Epidermal melanocyte (primary cell): ENCODE measurements at regions not wholly inside any gene's neighbourhood (a gene's known extent, or its start where the extent isn't known, plus 50 kb on each side); places are given as distances from the start of the nearest gene placed in this dataset.

Experiments used
- DNase-seq: peaks from one replicate; pipeline ENCODE4 v3.0.0; 2011; ENCODE audit warnings: low spot score; ENCODE audit not compliant: insufficient read length

DNA sequence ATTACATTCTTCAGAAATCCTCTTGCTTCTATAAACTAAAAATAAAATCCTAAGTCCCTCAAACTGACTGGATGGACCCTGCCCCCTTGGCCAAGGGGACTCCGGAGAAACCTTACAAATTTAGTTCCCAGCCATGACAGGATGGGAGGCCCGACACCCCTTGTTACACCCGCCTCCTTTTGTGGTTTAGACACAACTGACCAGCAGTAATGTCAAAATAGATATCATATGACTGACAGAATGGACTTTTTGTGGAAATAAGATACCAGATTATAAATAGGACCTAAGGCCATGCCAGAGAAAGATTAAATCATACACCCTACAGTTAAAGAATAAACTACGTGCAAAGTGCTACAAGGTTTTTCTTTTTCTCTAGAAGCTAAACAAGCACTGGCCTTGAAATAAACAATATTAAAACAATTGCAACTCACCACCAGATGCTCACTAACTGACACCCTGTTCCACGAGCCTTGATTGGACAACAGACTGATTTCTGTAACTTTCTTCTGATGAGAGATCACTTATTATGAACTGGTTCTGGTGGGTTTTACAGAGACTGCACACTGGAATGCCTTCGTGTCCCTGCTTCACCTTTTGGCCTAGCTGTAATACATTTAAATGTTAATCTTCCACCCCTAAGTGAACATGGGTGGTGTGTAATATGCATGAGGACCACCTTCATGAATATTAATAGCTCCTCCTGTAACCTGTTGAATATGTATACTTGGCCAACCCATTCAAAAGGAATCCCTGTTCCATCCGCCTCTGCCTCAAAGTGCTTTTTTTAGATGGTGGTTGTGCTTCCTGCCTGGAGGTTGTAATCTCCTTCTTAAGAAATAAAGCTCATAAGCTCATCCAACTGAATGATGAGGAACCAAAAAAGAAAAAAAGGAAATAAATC, 99.6 kb downstream of the ODF2L start:
- no peak for DNase-seq

DNA sequence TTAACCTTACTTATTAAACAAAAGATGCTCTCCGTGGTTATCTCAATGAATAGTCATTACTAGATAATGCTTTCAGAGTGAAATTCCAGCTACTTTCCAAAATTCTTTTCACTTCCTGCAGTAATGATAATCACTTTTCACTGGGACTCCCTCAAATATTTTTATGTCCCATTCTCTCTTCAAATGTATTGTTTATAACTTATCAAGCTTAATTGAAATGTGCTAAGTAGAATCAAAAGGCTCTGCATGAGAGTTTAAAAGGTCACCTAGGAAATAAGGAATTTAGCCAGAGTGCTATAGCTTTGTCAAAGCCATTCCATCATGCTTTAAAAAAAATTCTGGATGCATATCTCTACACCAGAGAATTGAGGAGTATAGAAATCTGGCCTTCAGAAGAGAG, 106.4 kb downstream of the ODF2L start:
- DNase-seq, result no peak

DNA sequence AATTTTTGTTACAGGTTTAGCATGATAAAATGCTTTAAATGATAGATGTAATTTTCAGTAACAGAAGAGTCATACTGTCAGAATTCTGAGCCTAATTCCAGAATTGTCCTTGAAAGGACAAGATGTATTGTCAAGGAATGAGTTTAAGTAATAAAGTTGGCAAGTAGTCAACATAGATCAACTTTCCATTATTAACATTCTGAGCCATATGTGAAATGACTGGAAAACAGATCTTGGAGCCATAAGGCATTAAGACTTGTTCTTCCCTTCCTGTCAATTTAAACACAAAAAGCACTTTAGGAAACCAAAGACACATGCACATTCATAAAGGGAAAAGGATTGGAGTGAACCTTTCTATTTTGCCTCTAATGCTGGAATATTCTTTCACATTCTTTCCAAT, 107.0 kb downstream of the ODF2L start:
- DNase-seq, result no peak

DNA sequence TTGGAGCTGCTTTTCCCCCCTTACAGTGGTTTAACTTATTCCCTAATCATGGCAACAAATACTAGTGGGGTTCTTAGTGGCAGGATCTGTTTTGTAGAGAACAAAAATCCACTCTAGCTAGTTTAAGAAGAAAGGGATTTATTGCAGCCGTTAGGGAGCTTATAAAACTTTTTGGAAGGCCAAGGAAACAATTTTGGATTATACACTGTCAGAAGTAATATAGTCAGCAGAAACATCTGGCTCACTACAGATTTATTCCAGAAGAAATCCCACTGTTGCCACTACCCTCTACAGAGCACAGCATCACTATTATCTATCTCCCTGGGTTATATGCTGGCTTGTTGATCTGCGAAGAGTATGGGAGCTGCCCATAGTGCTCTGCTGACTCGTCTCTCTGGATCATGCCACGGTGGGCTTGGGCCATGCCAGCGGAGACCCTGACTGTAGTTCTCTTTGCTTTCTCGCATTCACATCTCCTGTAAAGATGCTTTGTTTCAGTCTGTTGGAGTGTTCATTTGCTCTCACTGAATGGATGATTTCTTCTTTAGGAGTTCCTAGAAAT, 107.5 kb downstream of the ODF2L start:
- no peak for DNase-seq

DNA sequence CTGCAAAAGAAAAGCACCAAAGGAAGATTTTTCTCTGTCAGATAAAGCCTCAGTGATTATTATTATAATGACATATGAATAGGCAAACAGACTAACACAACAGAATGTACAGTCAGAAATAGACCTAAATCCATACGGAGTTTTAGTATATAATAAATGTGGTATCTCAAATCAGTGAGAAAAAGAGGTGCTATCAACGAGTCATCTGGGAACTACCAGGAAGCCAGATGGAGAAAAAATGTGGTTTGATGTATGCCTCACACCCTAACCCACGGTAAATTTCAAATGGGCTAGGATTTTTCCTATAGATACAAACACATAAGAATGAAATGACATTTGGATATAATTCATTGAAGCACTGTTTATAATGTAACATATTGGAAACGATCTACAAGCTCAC, 110.3 kb downstream of the ODF2L start:
- DNase-seq, result no peak

DNA sequence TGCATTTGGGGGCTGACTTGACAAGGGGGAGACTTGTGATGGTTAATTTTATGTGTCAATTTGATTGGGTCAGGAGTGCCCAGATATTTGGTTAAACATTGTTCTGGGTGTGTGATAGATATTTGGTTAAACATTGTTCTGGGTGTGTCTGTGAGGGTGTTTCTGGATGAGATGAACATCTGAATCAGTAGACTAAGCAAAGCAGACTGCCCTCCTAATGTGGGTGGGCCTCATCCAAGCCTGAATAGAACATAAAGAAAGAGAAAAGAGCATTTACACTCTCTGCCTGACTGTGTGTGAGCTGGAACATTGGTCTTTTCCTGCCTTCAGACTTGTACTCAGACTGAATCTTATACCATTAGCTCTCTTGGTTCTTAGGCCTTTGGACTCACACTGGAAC, 113.5 kb downstream of the ODF2L start:
- no peak for DNase-seq

DNA sequence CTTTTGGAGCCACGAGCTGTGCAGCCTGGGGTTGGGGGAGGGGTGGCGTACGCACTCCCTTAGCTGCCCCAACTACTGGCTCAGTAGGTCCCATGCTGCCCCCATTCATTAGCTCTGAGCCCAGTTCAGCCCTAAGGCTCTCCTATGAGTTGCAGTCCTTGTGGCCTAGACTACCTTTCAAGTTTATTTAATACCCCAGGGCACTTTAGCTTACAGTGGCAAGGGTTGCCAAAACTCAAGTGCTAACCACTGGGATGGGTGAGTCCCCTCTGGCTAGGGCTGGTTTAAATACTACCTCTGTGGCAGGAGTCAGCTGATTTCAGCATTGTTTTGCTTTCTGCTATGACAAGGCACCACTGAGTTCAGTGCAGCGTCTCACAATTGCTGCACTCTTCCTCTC, 118.2 kb downstream of the ODF2L start:
- no peak for DNase-seq

DNA sequence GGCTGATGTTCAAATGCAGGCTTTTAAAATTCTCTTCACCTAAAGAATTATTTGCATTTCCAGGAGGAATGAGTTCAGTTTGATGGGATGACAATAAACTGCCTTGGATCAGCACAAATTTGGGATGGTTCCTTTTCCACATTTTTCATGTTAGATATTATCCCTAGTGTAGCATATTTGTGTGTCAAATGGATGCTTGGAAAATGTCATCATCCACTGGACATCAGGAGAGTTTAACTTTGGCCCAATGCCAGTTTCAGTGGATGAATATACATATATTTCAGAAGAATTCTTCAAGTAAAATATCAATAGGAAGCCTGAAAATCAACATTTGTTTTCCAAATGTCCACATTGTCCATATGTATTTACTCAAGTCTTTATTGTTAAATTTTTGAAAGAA, 116.5 kb upstream of the COL24A1 start:
- no peak for DNase-seq

DNA sequence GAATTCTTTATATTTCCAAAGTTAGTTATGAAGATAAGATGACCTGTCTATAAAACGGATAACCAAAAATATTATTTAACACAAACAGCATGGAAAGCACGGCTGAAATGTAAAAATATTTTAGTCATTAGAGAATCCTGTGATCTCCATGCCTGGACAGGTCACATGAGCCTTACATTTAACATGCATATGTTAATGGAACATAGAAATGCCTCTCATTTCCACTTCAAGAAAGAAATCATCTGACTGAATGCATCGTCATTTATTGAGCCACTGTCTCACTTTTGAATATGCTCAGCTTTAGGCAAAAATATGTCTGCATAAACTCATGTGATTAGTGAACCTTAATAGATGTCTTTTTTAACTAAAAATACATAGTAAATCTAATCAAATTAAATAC, 115.5 kb upstream of the COL24A1 start:
- no peak for DNase-seq

DNA sequence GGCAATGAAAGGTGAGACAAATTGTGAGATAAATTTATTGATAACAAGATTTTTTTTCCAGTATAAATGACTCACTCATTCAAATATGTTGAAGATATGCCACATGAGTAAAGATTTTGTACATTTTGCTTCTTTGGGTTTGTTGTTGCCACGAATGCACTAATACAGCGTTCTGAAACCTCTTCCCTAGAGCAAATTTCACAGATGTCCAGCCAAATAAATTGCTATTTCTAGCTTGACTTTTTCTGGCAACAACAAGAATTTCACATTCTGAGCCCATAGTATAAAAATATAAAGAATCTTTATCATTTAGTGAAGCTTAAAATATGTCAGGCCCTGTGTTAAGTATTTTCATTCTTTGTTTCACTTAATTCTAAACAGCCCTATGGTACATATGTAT, 114.5 kb upstream of the COL24A1 start:
- no peak for DNase-seq

DNA sequence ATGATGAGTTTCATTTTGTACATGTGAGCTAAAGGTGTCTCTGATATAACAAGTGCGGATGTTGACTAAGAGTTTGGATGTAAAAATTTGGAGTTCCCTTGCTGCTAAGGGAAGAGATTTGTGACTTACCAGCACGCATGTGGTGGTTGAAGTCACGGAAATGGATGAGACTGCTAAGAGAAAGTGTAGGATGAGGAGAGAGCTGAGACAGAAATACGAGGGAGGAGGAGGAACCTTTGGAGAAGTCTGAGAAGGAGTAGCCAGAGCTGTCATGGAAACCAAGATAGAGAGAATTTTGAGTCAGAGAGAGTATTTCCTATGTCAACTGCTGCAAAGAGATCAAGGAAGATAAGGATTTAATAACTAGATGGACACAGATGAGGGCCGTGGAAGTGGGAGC, 106.5 kb upstream of the COL24A1 start:
- no peak for DNase-seq

DNA sequence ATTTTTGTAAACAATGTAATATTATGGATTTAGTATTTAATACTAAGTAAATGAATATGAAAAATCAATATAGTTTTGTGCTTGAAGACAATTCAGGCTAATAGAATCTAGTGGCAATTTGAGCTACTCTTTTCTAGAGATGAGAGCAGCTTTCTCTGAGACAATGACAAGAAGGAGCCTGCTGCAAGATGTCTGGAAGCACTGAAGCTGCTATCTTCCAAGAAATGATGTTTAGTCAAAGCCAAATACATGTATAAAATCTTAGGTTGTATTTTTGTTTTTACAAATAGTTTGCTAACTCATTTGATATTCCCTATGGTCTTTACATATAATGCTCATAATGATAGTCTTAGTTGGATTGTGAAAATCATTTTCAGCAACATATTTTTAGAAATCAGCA, 103.9 kb upstream of the COL24A1 start:
- no peak for DNase-seq

DNA sequence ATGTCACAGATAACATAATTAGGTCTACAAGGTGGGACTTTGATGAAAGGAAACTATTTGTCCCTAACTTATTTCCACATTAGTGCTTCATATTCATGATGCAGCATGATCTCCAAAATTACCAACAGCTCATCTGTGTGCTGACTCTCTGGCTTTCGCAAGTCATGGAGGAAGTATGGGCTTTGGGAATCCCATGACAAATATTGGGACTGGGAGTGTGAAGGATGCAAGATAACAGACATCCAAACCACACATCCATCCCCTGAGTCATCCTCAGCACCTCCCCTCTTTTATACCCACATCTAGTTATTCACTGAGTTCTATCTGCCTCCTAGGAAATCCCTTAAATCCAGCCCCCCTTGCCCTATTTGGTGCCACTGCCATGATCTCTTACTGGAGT, 102.8 kb upstream of the COL24A1 start:
- no peak for DNase-seq

DNA sequence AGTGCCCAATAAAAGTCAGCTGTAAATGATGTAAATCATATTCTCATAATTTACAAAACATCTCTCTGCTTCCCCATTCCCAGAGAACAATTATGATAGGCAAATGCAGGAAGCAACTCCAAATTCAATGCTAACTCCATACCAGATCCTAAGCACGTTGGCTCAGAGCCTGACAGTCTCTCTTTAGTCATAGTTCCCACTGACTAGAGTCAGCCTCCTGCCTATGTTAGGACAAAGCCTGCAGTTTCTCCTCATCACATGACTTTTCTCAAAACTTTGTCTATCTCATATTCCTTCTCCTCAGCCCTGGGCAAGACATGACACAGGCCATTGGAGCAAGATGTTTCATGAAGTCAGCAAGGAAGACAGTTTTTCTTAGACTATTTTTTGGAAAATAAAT, 101.5 kb upstream of the COL24A1 start:
- DNase-seq, result no peak

DNA sequence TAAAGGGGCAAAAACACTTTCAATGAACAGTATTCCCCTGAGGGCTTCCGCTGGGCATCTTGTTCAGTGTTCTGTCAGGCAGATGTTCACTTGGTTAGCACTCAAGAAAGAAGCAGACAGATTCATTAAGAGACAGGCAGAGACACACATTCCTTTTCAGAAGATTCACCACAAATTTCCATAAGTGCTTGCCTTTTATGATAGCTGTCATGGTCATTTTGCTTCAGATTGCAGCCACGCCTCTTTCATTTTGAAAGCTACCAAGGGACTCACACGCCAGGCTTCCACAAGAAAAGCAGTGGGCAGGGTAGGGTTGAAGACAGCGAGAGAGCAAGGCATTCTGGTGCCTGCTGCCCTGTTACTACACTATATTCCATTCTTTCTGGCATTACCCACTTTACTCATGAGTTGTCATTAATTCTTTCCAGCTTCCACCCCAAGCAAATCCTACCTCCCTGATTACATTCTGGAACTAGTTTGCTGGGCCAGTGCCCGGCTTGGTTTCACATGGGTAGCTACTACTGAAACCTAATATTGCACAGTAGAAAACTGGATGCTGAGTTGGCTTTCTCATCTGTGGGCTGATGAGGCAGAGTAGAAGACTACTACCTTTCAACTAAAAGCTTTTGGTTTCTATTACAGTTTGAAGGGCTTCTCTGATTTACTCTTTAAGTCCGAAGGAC, 91.2 kb upstream of the COL24A1 start:
- DNase-seq, result peak; percentile 65

DNA sequence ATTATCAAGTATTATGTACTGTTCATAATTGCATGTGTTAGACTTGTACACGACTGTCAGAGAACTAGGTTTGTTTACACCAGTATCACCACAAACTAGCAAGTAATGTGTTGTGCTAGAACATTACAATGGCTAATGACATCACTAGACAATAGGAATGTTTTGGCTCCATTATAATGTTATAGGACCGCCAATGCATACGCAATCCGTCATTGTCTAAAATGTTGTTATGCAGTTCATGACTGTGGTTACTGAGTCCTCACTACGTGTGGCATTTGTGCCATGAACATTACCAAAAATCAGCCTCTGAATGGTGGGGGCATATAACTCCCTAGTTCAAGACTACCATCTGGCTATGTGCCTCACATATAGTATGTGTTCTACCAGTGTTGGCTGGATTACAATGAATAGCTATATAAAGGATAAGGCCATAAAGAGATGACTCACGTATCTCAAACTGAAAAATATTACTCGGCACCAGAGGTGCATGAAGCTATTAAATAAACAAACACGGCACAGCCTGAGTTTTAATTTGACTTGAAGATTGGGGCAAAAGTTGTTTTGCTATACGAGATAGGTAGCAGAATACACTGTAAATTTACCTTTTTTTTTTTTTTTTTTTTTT, 89.1 kb upstream of the COL24A1 start:
- no peak for DNase-seq

DNA sequence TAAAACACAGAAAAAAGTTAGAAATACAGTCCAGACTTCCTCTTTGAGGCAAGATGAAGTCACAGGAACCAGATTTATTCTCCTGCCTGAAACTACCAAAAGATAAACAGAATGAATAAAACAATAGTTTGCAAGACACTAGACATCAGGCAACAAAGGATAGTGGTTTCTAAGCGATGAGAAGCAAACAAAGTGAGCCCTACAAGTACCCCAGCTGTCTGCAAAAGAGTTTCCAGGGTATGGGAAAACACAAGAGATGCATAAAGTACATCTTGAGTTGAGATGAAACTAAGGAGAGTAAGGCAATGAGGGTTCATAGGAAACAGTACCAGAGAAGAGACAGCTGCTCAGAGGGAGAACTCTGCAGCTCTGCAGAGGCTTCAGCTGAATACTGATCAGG, 83.3 kb upstream of the COL24A1 start:
- no peak for DNase-seq

DNA sequence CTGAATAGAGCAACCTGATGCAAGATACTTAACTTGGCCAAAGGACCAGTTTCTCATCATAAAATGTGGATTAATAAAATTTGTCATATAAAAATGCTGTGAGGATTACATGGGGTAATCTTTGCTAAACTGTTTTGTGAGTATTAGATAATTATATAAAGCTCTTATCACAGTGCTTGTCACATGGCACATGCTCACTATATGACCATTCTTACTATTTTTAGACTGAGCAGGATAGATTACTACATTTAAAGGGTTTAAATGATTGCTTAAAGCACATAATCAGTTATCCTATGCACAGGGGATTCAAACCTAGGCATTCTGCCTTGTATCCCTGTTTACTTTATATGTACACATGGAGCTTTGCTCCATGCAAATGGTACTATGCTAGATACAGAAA, 82.9 kb upstream of the COL24A1 start:
- no peak for DNase-seq

DNA sequence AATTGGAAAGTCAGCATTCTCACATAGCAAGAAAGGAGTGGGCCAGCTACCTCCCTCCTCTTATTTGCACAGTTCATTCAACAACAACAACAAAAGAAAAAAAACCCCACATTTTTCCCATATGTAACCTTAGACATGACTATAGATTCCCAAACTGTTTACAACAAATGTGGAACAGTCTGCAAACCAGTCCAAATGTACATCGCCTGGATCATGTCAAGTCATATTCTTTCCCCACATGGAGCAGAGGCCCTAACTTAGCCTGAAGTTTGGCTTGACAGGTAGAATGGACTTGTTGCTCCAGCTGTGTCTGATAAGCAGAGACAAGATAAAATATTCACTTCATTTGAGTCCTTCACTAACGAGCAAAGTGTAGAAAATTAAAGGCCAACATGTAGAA, 81.7 kb upstream of the COL24A1 start:
- no peak for DNase-seq

DNA sequence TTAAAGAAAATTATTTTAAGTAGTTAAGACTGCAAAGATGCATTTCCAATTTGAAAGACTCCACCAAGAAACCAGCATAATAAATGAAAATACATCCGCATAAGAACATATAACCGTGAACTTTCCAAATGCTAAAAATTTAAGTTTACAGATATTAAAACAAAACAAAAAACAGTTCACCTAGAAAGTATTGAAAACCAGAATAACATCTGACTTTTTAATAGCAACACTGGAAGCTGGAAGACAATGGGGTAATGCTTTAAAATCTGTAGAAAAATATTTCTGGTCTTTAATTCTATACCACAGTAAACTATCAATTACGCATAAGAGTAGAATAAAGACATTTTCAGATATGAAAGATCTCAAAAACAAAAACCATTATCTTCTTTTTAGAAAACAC, 79.3 kb upstream of the COL24A1 start:
- no peak for DNase-seq

DNA sequence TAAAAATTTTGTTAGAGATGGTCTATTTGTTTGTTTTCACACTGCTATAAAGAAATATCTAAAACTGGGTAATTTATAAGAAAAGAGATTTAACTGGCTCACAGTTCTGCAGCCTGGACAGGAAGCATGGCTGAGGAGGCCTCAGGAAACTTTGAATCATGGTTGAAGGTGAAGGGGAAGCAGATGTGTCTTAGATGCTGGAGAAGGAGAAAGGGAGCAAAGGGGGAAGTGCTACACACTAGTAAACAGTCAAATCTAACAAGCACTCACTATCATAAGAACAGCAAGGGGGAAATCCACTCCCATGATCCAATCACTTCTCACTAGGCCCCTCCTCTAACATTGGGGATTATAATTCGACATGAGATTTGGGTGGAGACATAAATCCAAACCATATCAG, 76.8 kb upstream of the COL24A1 start:
- DNase-seq, result no peak

DNA sequence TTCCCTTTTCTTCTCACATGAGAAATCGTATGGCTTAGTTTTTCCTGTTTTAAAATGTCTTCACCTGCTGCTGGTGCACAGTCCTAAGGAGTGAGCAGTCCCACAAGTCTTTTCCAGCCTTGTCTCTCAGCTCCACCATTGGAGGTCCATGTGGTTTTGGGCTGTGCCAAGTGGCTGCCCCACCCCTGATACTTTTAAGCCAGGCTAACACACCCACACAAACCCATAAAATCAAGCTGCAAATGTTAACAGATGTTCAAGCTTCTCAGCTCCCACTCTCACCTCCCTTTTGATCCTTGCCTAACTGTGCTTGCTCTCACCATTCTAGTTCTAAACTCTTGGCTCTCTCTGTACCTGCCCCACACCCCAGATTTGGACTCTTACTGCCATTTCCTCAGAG, 74.5 kb upstream of the COL24A1 start:
- no peak for DNase-seq
